K562 (cell line): ENCODE measurements at regions not wholly inside any gene's neighbourhood (a gene's known extent, or its start where the extent isn't known, plus 50 kb on each side); places are given as distances from the start of the nearest gene placed in this dataset.

Source experiments
- ATAC-seq: fragments of 200-7000 bp; cut with Tn5 transposase; 3 replicates; pipeline ENCODE4 v1.9.1; 2020; ENCODE audit warnings: moderate library complexity
- BruUV-seq: library from RNA; stranded (reverse); fragments of 400-500 nt; replicated peaks from 2 replicates; lab custom pipeline; 2021; lab: Mats Ljungman, UMichigan
- CTCF ChIA-PET: fragments of 300-600 bp; formaldehyde crosslinking; extraction: SDS; loops from one replicate; lab custom pipeline; 2021; ENCODE audit warnings: low intra/inter-chr PET ratio; lab: Yijun Ruan, JAX
- POLR2A ChIA-PET: fragments of 300-600, 350-650 bp; sonication (Branson Sonifier 250); formaldehyde crosslinking; extraction: SDS; loops from one replicate; lab custom pipeline; 2021; ENCODE audit warnings: antibody characterized with exemption, inconsistent platforms; lab: Yijun Ruan, JAX
- DNase-seq, 4 experiments: peaks; one replicate each; pipeline versions ENCODE4 v3.0.0 to v3.0.0-alpha.2; 2011 to 2018; ENCODE audit warnings: low spot score in 3 of 4, mixed read lengths in 3 of 4; ENCODE audit errors: extremely low read depth in 1 of 4
- FAIRE-seq: peaks from 2 replicates; lab custom pipeline; 2011; peaks lifted over from hg19 to GRCh38; lab: Jason Lieb, UNC
- H2AFZ ChIP-seq: 2 replicates; pipeline ENCODE4 v1.6.0; 2011; ENCODE audit warnings: low read depth, low read length, control low read depth, inconsistent platforms
- H3K27ac ChIP-seq: fragments of 200-600 bp; 3 replicates; pipeline ENCODE4 v1.8.0; 2011; ENCODE audit warnings: low read depth, mild to moderate bottlenecking, control low read depth, inconsistent platforms, low read length, moderate library complexity, mixed read lengths; ENCODE audit errors: extremely low read depth
- H3K27me3 ChIP-seq, 2 experiments: fragments of 300-600 bp in 1 of 2; 2 replicates in 1 of 2; 3 replicates in 1 of 2; pipeline versions ENCODE4 v1.6.0 to v1.8.0; 2011; ENCODE audit warnings: inconsistent platforms in 2 of 2, low read length in 2 of 2, mild to moderate bottlenecking in 1 of 2, mixed read lengths in 1 of 2, moderate library complexity in 1 of 2; ENCODE audit not compliant: control insufficient read depth in 2 of 2, insufficient read depth in 2 of 2
- H3K36me3 ChIP-seq: fragments of 300-600 bp; 3 replicates; pipeline ENCODE4 v1.8.0; 2011; ENCODE audit warnings: mild to moderate bottlenecking, low read length, inconsistent platforms; ENCODE audit not compliant: control insufficient read depth, insufficient read depth
- H3K4me1 ChIP-seq, 2 experiments: fragments of 200-600 bp in 1 of 2; replicated peaks in 1 of 2; 2 replicates in 1 of 2; 3 replicates in 1 of 2; pipeline versions ENCODE4 v1.5.1 to v1.8.0; 2011; ENCODE audit warnings: inconsistent platforms in 2 of 2, low read length in 2 of 2, mild to moderate bottlenecking in 1 of 2, mixed read lengths in 1 of 2, moderate library complexity in 1 of 2; ENCODE audit not compliant: control insufficient read depth in 2 of 2, insufficient read depth in 2 of 2
- H3K4me2 ChIP-seq: 2 replicates; pipeline ENCODE4 v1.6.1; 2011; ENCODE audit warnings: low read length, control low read depth, inconsistent platforms, mixed read lengths; ENCODE audit not compliant: insufficient read depth
- H3K4me3 ChIP-seq: fragments of 200-600 bp; sonication (generic), shearing (Covaris generic); 2 replicates; pipeline ENCODE4 v1.5.1; 2016; ENCODE audit warnings: control low read depth, inconsistent platforms
- H3K79me2 ChIP-seq: fragments of 200-600 bp; 3 replicates; pipeline ENCODE4 v1.8.0; 2011; ENCODE audit warnings: low read length, inconsistent platforms; ENCODE audit not compliant: control insufficient read depth, insufficient read depth
- H3K9ac ChIP-seq, 2 experiments: 2 replicates each; pipeline versions ENCODE4 v1.6.0 to v1.6.1; 2011; ENCODE audit warnings: low read depth in 2 of 2, low read length in 2 of 2, control low read depth in 1 of 2, inconsistent platforms in 1 of 2, mild to moderate bottlenecking in 1 of 2, mixed read lengths in 1 of 2; ENCODE audit not compliant: insufficient read depth in 1 of 2
- H3K9me1 ChIP-seq: one replicate; pipeline ENCODE4 v1.6.0; 2011; ENCODE audit warnings: inconsistent platforms, mild to moderate bottlenecking, low read length, moderate library complexity; ENCODE audit not compliant: control insufficient read depth, insufficient read depth
- H3K9me3 ChIP-seq: replicated peaks from 2 replicates; pipeline ENCODE4 v1.5.1; 2011; ENCODE audit warnings: low read depth, low read length, inconsistent platforms; ENCODE audit not compliant: control insufficient read depth, insufficient read depth
- H4K20me1 ChIP-seq: replicated peaks from 2 replicates; pipeline ENCODE4 v1.6.1; 2011; ENCODE audit warnings: low read length, inconsistent platforms, mixed read lengths; ENCODE audit not compliant: control insufficient read depth, insufficient read depth
- ASH1L ChIP-seq: fragments of 450-650 bp; IDR thresholded peaks from 2 replicates; pipeline ENCODE4 v1.6.1; 2018; ENCODE audit warnings: borderline replicate concordance, mild to moderate bottlenecking, low read depth; ENCODE audit not compliant: partially characterized antibody
- GTF2B ChIP-seq: IDR thresholded peaks from 2 replicates; pipeline ENCODE4 v1.6.1; 2011; ENCODE audit not compliant: insufficient read length; ENCODE audit errors: extremely low read depth
- ILF3 ChIP-seq: fragments of 450-650 bp; IDR thresholded peaks from 2 replicates; pipeline ENCODE4 v1.6.1; 2018; ENCODE audit warnings: antibody characterized with exemption, mild to moderate bottlenecking, moderate library complexity, borderline replicate concordance
- KAT7 ChIP-seq: sonication (generic); formaldehyde crosslinking; IDR thresholded peaks from 2 replicates; pipeline ENCODE4 v1.8.0; 2022; ENCODE audit warnings: missing genetic modification reagents, mild to moderate bottlenecking, borderline replicate concordance
- MNT ChIP-seq, 2 experiments: fragments of 450-650 bp; conservative IDR thresholded peaks; 2 replicates each; pipeline ENCODE4 v1.6.1; 2017; ENCODE audit warnings: mild to moderate bottlenecking in 2 of 2, moderate library complexity in 2 of 2
- MYC ChIP-seq, 2 experiments: fragments of 250-450 bp in 1 of 2; sonication (Bioruptor Pico) in 1 of 2; IDR thresholded peaks; 2 replicates each; pipeline versions ENCODE4 v1.5.1 to v1.6.1; 2012 to 2021; ENCODE audit warnings: low read depth in 2 of 2, borderline replicate concordance in 1 of 2, improper control_type of control experiment in 1 of 2, low read length in 1 of 2, mild to moderate bottlenecking in 1 of 2, moderate library complexity in 1 of 2
- NRF1 ChIP-seq, 2 experiments: fragments of 450-650 bp; IDR thresholded peaks in 1 of 2; conservative IDR thresholded peaks in 1 of 2; 2 replicates each; pipeline ENCODE4 v1.6.1; 2014; ENCODE audit warnings: mild to moderate bottlenecking in 2 of 2
- PCBP2 ChIP-seq: fragments of 200-400 bp; formaldehyde crosslinking; IDR thresholded peaks from 2 replicates; pipeline ENCODE4 v1.6.1; 2018; ENCODE audit warnings: low read length, low read depth, mild to moderate bottlenecking, moderate library complexity; ENCODE audit not compliant: poor library complexity, severe bottlenecking
- POLR2H ChIP-seq: IDR thresholded peaks from 2 replicates; pipeline ENCODE4 v1.6.1; 2016; ENCODE audit warnings: missing genetic modification characterization, low read depth, mild to moderate bottlenecking, control low read depth, missing compliant biosample characterization, moderate library complexity
- U2AF1 ChIP-seq: fragments of 200-400 bp; formaldehyde crosslinking; optimal IDR thresholded peaks from 2 replicates; pipeline ENCODE3; 2017; ENCODE audit warnings: mild to moderate bottlenecking, low read depth, low read length, moderate library complexity
- WGBS: fragments of 100-300 bp; shearing (Covaris generic); methylation state at CpG from one replicate; pipeline ENCODE4 v1.1.6; 2016; ENCODE audit warnings: low coverage, mixed read lengths; ENCODE audit not compliant: insufficient coverage; ENCODE audit errors: missing lambda C conversion rate; 5-methylcytosine and 5-hydroxymethylcytosine counted together
- in situ Hi-C: fragments of 300-500 bp; cut with MboI; formaldehyde crosslinking; loops from 4 replicates; pipeline ENCODE4 v1.15.0; 2018; ENCODE audit warnings: inconsistent platforms, mixed read lengths
- intact Hi-C: fragments of 100-400 bp; cut with micrococcal nuclease; formaldehyde crosslinking; loops from 2 replicates; pipeline ENCODE4 v1.14.2; 2022

- Histone ChIP-seq H3K4me2 (no peak overlapping the region), H3K79me2 (no peaks in the 10 kb centered on the region), H3K9ac (no peak overlapping the region), H3K27ac (no peak overlapping the region), H3K9me3 (no peaks in the 10 kb centered on the region), H3K27me3 (no peaks in the 10 kb centered on the region), H3K4me1 (no peaks in the 10 kb centered on the region), H3K36me3 (no peaks in the 10 kb centered on the region), H3K4me3 (no peak overlapping the region), H4K20me1 (no peaks in the 10 kb centered on the region), H3K9me1 (no peaks in the 10 kb centered on the region), H2AFZ (no peak overlapping the region)
- FAIRE-seq: no peak
- DNase-seq: no peak
- intact Hi-C loops: no loop called here
- no TSS peak for BruUV-seq
- ChIA-PET CTCF (no interaction called here), POLR2A (no interaction called here)
- 7% methylated on average over 3 of the region's 3 CpGs for WGBS
- in situ Hi-C loops: no loop called here
- no peak for ATAC-seq
- TF ChIP-seq NRF1 (conservative IDR thresholded peaks at IDR 0.05 in 1 of 2, IDR thresholded peaks at IDR 0.05 in 1 of 2) (no peak), KAT7 (CRISPR knock-in tag) (no peak), POLR2H (tag) (no peak), U2AF1 (no peak), MNT (conservative IDR thresholded peaks at IDR 0.05) (no peak), GTF2B (no peak), ILF3 (no peak), PCBP2 (no peak), ASH1L (no peak), MYC (IDR thresholded peaks at IDR 0.05; ENCODE audit: low read depth, low read length) (no peak), MYC (CRISPR knock-in tag; IDR thresholded peaks at IDR 0.05; ENCODE audit: borderline replicate concordance, low read depth) (no peak)
These were observed 481.9 kb downstream of the ARL4A start for GRCh38 chr7:13169356-13169755.
